ENCODE measurements at regions not wholly inside any gene's neighbourhood (a gene's known extent, or its start where the extent isn't known, plus 50 kb on each side); places are given as distances from the start of the nearest gene placed in this dataset.
"Not testable (repeated sequence)": the region's sequence is repeated elsewhere in the genome, so short reads cannot be mapped to it uniquely, and the experiment has no call there.

- Histone ChIP-seq H3K9me3 (ENCODE audit: control insufficient read depth in 2 of 2, low read length in 2 of 2) (no peaks in the 10 kb centered on the region), H3K27ac (ENCODE audit: low read depth in 2 of 2, low read length in 2 of 2) (no peak overlapping the region), H3K36me3 (ENCODE audit: control insufficient read depth in 2 of 2, insufficient read depth in 2 of 2, low read length in 2 of 2) (no peaks in the 10 kb centered on the region), H3K27me3 (ENCODE audit: control insufficient read depth in 2 of 2, insufficient read depth in 2 of 2, low read length in 2 of 2) (no peaks in the 10 kb centered on the region), H3K9ac (ENCODE audit: low read depth in 1 of 2, low read length in 2 of 2) (no peak overlapping the region), H3K4me3 (ENCODE audit: low read length in 2 of 2) (no peak overlapping the region), H3K4me1 (ENCODE audit: control insufficient read depth in 2 of 2, insufficient read depth in 2 of 2, low read length in 2 of 2) (no peaks in the 10 kb centered on the region)
These were observed 851.5 kb upstream of the COBL start for GRCh38 chr7:52168085-52168484.

GRCh38 chr7:52163311-52163710 lies 846.7 kb upstream of the COBL start:
- Histone ChIP-seq H3K4me1 (ENCODE audit: control insufficient read depth in 2 of 2, insufficient read depth in 2 of 2, low read length in 2 of 2) (no peaks in the 10 kb centered on the region), H3K36me3 (ENCODE audit: control insufficient read depth in 2 of 2, insufficient read depth in 2 of 2, low read length in 2 of 2) (no peaks in the 10 kb centered on the region), H3K27me3 (ENCODE audit: control insufficient read depth in 2 of 2, insufficient read depth in 2 of 2, low read length in 2 of 2) (no peaks in the 10 kb centered on the region)

GRCh38 chr7:52161483-52161882 lies 844.9 kb upstream of the COBL start:
- H3K4me1 ChIP-seq (ENCODE audit: control insufficient read depth in 2 of 2, insufficient read depth in 2 of 2, low read length in 2 of 2), result no peaks in the 10 kb centered on the region
- no peaks in the 10 kb centered on the region for H3K9me3 ChIP-seq (ENCODE audit: control insufficient read depth in 2 of 2, low read length in 2 of 2)
- no peak overlapping the region for H3K9ac ChIP-seq (ENCODE audit: low read depth in 1 of 2, low read length in 2 of 2)
- H3K36me3 ChIP-seq (ENCODE audit: control insufficient read depth in 2 of 2, insufficient read depth in 2 of 2, low read length in 2 of 2), result no peaks in the 10 kb centered on the region
- H3K27me3 ChIP-seq (ENCODE audit: control insufficient read depth in 2 of 2, insufficient read depth in 2 of 2, low read length in 2 of 2), result no peaks in the 10 kb centered on the region
- no peak overlapping the region for H3K4me3 ChIP-seq (ENCODE audit: low read length in 2 of 2)
- H3K27ac ChIP-seq (ENCODE audit: low read depth in 2 of 2, low read length in 2 of 2), result no peak overlapping the region

More at GRCh38 chr7:52163311-52163710, 846.7 kb upstream of the COBL start:
- no peak overlapping the region for H3K4me3 ChIP-seq (ENCODE audit: low read length in 2 of 2)
- no peak overlapping the region for H3K27ac ChIP-seq (ENCODE audit: low read depth in 2 of 2, low read length in 2 of 2)
- no peak overlapping the region for H3K9ac ChIP-seq (ENCODE audit: low read depth in 1 of 2, low read length in 2 of 2)
- no peaks in the 10 kb centered on the region for H3K9me3 ChIP-seq (ENCODE audit: control insufficient read depth in 2 of 2, low read length in 2 of 2)

- H3K27ac ChIP-seq (ENCODE audit: low read depth in 2 of 2, low read length in 2 of 2); H3K9me3 ChIP-seq (ENCODE audit: control insufficient read depth in 2 of 2, low read length in 2 of 2); H3K36me3 ChIP-seq (ENCODE audit: control insufficient read depth in 2 of 2, insufficient read depth in 2 of 2, low read length in 2 of 2); H3K9ac ChIP-seq (ENCODE audit: low read depth in 1 of 2, low read length in 2 of 2); H3K4me1 ChIP-seq (ENCODE audit: control insufficient read depth in 2 of 2, insufficient read depth in 2 of 2, low read length in 2 of 2); H3K27me3 ChIP-seq (ENCODE audit: control insufficient read depth in 2 of 2, insufficient read depth in 2 of 2, low read length in 2 of 2); H3K4me3 ChIP-seq (ENCODE audit: low read length in 2 of 2): not testable (repeated sequence)
These were observed 842.8 kb upstream of the COBL start for GRCh38 chr7:52159421-52159820.

- Histone ChIP-seq H3K4me3 (ENCODE audit: low read length in 2 of 2) (no peak overlapping the region), H3K27me3 (ENCODE audit: control insufficient read depth in 2 of 2, insufficient read depth in 2 of 2, low read length in 2 of 2) (no peaks in the 10 kb centered on the region), H3K36me3 (ENCODE audit: control insufficient read depth in 2 of 2, insufficient read depth in 2 of 2, low read length in 2 of 2) (no peaks in the 10 kb centered on the region), H3K4me1 (ENCODE audit: control insufficient read depth in 2 of 2, insufficient read depth in 2 of 2, low read length in 2 of 2) (peaks cover 0 to 6% of the 10 kb centered on the region in 2 donors), H3K9ac (ENCODE audit: low read depth in 1 of 2, low read length in 2 of 2) (no peak overlapping the region), H3K27ac (ENCODE audit: low read depth in 2 of 2, low read length in 2 of 2) (no peak overlapping the region), H3K9me3 (ENCODE audit: control insufficient read depth in 2 of 2, low read length in 2 of 2) (no peaks in the 10 kb centered on the region)
These were observed 837.8 kb upstream of the COBL start for GRCh38 chr7:52154382-52154781.

- no peaks in the 10 kb centered on the region for H3K36me3 ChIP-seq (ENCODE audit: control insufficient read depth in 2 of 2, insufficient read depth in 2 of 2, low read length in 2 of 2)
- H3K4me3 ChIP-seq (ENCODE audit: low read length in 2 of 2), result no peak overlapping the region
- no peak overlapping the region for H3K9ac ChIP-seq (ENCODE audit: low read depth in 1 of 2, low read length in 2 of 2)
- no peaks in the 10 kb centered on the region for H3K9me3 ChIP-seq (ENCODE audit: control insufficient read depth in 2 of 2, low read length in 2 of 2)
- H3K27me3 ChIP-seq (ENCODE audit: control insufficient read depth in 2 of 2, insufficient read depth in 2 of 2, low read length in 2 of 2), result no peaks in the 10 kb centered on the region
- no peak overlapping the region for H3K27ac ChIP-seq (ENCODE audit: low read depth in 2 of 2, low read length in 2 of 2)
- peaks cover 0 to 6% of the 10 kb centered on the region in 2 donors for H3K4me1 ChIP-seq (ENCODE audit: control insufficient read depth in 2 of 2, insufficient read depth in 2 of 2, low read length in 2 of 2)
These were observed 835.0 kb upstream of the COBL start for GRCh38 chr7:52151559-52151958.

- Histone ChIP-seq H3K27me3 (ENCODE audit: control insufficient read depth in 2 of 2, insufficient read depth in 2 of 2, low read length in 2 of 2) (no peaks in the 10 kb centered on the region), H3K9ac (ENCODE audit: low read depth in 1 of 2, low read length in 2 of 2) (no peak overlapping the region), H3K9me3 (ENCODE audit: control insufficient read depth in 2 of 2, low read length in 2 of 2) (no peaks in the 10 kb centered on the region), H3K36me3 (ENCODE audit: control insufficient read depth in 2 of 2, insufficient read depth in 2 of 2, low read length in 2 of 2) (no peaks in the 10 kb centered on the region), H3K4me3 (ENCODE audit: low read length in 2 of 2) (no peak overlapping the region), H3K4me1 (ENCODE audit: control insufficient read depth in 2 of 2, insufficient read depth in 2 of 2, low read length in 2 of 2) (peaks cover 0 to 6% of the 10 kb centered on the region in 2 donors), H3K27ac (ENCODE audit: low read depth in 2 of 2, low read length in 2 of 2) (no peak overlapping the region)
These were observed 834.3 kb upstream of the COBL start for GRCh38 chr7:52150952-52151351.

GRCh38 chr7:52146871-52147634 lies 830.4 kb upstream of the COBL start:
- Histone ChIP-seq H3K4me3 (ENCODE audit: low read length in 2 of 2) (no peak overlapping the region), H3K4me1 (ENCODE audit: control insufficient read depth in 2 of 2, insufficient read depth in 2 of 2, low read length in 2 of 2) (peaks cover 0 to 6% of the 10 kb centered on the region in 2 donors), H3K27me3 (ENCODE audit: control insufficient read depth in 2 of 2, insufficient read depth in 2 of 2, low read length in 2 of 2) (no peaks in the 10 kb centered on the region), H3K9me3 (ENCODE audit: control insufficient read depth in 2 of 2, low read length in 2 of 2) (no peaks in the 10 kb centered on the region), H3K36me3 (ENCODE audit: control insufficient read depth in 2 of 2, insufficient read depth in 2 of 2, low read length in 2 of 2) (no peaks in the 10 kb centered on the region), H3K9ac (ENCODE audit: low read depth in 1 of 2, low read length in 2 of 2) (no peak overlapping the region), H3K27ac (ENCODE audit: low read depth in 2 of 2, low read length in 2 of 2) (no peak overlapping the region)

GRCh38 chr7:52143219-52143618 lies 826.6 kb upstream of the COBL start:
- no peak overlapping the region for H3K9ac ChIP-seq (ENCODE audit: low read depth in 1 of 2, low read length in 2 of 2)
- H3K36me3 ChIP-seq (ENCODE audit: control insufficient read depth in 2 of 2, insufficient read depth in 2 of 2, low read length in 2 of 2), result no peaks in the 10 kb centered on the region
- H3K9me3 ChIP-seq (ENCODE audit: control insufficient read depth in 2 of 2, low read length in 2 of 2), result no peaks in the 10 kb centered on the region
- no peaks in the 10 kb centered on the region for H3K4me1 ChIP-seq (ENCODE audit: control insufficient read depth in 2 of 2, insufficient read depth in 2 of 2, low read length in 2 of 2)
- no peaks in the 10 kb centered on the region for H3K27me3 ChIP-seq (ENCODE audit: control insufficient read depth in 2 of 2, insufficient read depth in 2 of 2, low read length in 2 of 2)
- H3K4me3 ChIP-seq (ENCODE audit: low read length in 2 of 2), result no peak overlapping the region
- H3K27ac ChIP-seq (ENCODE audit: low read depth in 2 of 2, low read length in 2 of 2), result no peak overlapping the region

GRCh38 chr7:52140851-52141250 lies 824.2 kb upstream of the COBL start:
- Histone ChIP-seq H3K9ac (ENCODE audit: low read depth in 1 of 2, low read length in 2 of 2) (no peak overlapping the region), H3K36me3 (ENCODE audit: control insufficient read depth in 2 of 2, insufficient read depth in 2 of 2, low read length in 2 of 2) (no peaks in the 10 kb centered on the region), H3K4me1 (ENCODE audit: control insufficient read depth in 2 of 2, insufficient read depth in 2 of 2, low read length in 2 of 2) (no peaks in the 10 kb centered on the region), H3K27me3 (ENCODE audit: control insufficient read depth in 2 of 2, insufficient read depth in 2 of 2, low read length in 2 of 2) (no peaks in the 10 kb centered on the region), H3K27ac (ENCODE audit: low read depth in 2 of 2, low read length in 2 of 2) (no peak overlapping the region), H3K9me3 (ENCODE audit: control insufficient read depth in 2 of 2, low read length in 2 of 2) (no peaks in the 10 kb centered on the region), H3K4me3 (ENCODE audit: low read length in 2 of 2) (no peak overlapping the region)
